22Rv1 (cell line): ENCODE measurements at regions not wholly inside any gene's neighbourhood (a gene's known extent, or its start where the extent isn't known, plus 50 kb on each side); places are given as distances from the start of the nearest gene placed in this dataset.

Experiments used
- H3K27ac ChIP-seq: fragments of 450-650 bp; 2 replicates; pipeline ENCODE4 v1.5.1; 2017
- ZFX ChIP-seq: fragments of 450-650 bp; IDR thresholded peaks from 2 replicates; pipeline ENCODE4 v1.6.1; 2017; ENCODE audit warnings: antibody characterized with exemption, borderline replicate concordance
- TF ChIP-seq, protein P1 (sequence below): fragments of 450-650 bp; IDR thresholded peaks from 2 replicates; pipeline ENCODE4 v1.5.1; 2017; ENCODE audit warnings: mild to moderate bottlenecking

GRCh38 chr11:127445476-127445875 lies 444.9 kb upstream of the KIRREL3 start:
- no peak for TF ChIP-seq ZFX
- TF ChIP-seq, protein P1, sequence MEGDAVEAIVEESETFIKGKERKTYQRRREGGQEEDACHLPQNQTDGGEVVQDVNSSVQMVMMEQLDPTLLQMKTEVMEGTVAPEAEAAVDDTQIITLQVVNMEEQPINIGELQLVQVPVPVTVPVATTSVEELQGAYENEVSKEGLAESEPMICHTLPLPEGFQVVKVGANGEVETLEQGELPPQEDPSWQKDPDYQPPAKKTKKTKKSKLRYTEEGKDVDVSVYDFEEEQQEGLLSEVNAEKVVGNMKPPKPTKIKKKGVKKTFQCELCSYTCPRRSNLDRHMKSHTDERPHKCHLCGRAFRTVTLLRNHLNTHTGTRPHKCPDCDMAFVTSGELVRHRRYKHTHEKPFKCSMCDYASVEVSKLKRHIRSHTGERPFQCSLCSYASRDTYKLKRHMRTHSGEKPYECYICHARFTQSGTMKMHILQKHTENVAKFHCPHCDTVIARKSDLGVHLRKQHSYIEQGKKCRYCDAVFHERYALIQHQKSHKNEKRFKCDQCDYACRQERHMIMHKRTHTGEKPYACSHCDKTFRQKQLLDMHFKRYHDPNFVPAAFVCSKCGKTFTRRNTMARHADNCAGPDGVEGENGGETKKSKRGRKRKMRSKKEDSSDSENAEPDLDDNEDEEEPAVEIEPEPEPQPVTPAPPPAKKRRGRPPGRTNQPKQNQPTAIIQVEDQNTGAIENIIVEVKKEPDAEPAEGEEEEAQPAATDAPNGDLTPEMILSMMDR, result no peak
- H3K27ac ChIP-seq, result no peak overlapping the region

DNA sequence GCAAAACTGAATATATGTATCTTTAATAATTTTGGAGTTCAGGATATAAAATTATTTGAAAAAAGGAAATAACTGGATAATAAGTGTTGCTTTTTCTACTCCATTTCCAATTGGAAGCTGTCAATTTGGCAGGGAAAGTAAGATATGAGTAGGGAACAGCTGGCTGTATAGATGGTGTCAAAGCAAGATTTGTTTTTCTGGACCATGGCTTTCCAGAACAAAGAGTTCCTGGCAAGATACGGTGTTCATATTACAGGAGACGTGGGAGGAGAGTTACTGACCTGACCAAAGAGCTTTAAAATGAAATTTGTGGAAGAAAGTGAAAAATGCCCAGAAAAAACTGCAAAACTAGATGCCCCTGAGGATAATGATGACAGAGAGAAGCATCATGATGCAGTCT lies 442.7 kb upstream of the KIRREL3 start:
- no peak for TF ChIP-seq ZFX
- TF ChIP-seq, protein P1, result no peak

DNA sequence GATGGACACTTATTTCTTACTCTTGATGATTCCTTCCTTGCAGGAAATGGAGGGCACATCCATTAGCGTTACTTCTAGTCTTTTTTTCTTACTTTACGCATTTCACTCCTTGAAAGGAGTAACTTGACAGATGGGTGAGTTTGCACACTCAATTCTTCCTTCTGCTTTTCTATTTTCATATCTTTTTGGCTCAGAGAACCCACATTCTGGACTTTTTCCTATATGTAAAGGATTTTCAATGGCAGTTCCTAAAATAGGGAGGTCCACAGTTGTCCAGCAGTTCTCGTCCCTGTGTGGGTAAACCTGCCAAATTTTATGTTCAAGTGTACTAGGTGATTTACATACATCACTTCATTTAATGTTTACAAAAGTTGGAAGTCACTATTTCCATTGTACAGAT lies 440.0 kb upstream of the KIRREL3 start:
- H3K27ac ChIP-seq, result no peak overlapping the region
- TF ChIP-seq, protein P1, result no peak
- no peak for TF ChIP-seq ZFX

More for the DNA sequence above, 442.7 kb upstream of the KIRREL3 start:
- no peak overlapping the region for H3K27ac ChIP-seq

DNA sequence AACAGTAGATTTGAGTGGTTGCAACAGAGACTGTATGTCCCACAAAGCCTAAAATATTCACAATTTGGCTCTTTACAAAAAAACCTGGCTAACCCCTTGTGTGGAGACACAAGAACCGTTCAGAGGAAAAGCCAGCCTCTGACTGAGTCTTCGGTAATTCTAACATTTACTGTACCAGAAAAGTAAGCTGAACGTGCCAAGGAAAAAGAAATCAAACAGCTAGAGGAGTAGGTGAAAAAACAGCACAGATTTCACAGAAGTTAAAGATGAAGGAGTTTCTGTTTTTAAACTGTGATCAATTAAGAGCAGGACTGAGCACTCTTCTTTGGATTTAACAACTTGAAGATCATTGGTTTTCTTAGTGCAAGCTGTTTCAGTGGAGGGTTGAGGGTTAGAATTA lies 424.7 kb upstream of the KIRREL3 start:
- H3K27ac ChIP-seq, result no peak overlapping the region
- no peak for TF ChIP-seq ZFX
- TF ChIP-seq, protein P1, result no peak

DNA sequence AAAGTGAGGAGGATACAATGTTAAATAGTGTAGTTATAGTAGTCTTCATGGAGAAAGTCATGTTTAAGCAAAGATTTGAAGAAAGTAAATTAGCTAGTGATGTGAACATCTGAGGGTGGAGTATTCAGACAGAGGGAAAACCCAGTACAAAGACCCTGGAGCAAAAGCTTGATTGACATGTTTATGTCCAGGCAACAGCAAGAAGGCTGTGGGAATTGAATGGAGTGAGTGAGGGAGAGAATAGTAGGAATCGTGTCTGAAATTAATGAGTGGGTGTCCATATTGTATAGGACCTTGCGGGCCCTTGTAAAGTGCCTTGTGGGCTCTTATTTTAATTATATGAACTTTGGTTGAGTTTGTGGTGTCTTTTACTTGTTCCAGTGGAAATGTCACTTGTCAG lies 424.1 kb upstream of the KIRREL3 start:
- no peak for TF ChIP-seq ZFX
- TF ChIP-seq, protein P1, result no peak
- H3K27ac ChIP-seq, result no peak overlapping the region

DNA sequence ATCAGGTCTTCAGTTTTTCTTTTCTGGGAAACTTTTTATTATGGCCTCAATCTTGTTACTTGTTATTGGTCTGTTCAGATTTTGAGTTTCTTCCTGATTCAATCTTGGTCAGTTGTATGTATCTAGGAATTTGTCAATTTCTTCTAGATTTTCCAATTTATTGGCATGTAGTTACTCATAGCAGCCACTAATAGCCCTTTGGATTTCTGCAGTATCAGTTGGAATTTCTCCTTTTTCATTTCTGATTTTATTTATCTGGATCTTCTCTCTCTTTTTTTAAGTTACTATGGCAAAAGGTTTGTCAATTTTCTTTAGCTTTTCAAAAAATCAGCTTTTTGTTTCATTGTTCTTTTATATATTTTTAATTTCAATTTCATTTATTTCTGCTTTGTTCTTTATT lies 419.6 kb upstream of the KIRREL3 start:
- TF ChIP-seq, protein P1, result no peak
- TF ChIP-seq ZFX, result no peak

DNA sequence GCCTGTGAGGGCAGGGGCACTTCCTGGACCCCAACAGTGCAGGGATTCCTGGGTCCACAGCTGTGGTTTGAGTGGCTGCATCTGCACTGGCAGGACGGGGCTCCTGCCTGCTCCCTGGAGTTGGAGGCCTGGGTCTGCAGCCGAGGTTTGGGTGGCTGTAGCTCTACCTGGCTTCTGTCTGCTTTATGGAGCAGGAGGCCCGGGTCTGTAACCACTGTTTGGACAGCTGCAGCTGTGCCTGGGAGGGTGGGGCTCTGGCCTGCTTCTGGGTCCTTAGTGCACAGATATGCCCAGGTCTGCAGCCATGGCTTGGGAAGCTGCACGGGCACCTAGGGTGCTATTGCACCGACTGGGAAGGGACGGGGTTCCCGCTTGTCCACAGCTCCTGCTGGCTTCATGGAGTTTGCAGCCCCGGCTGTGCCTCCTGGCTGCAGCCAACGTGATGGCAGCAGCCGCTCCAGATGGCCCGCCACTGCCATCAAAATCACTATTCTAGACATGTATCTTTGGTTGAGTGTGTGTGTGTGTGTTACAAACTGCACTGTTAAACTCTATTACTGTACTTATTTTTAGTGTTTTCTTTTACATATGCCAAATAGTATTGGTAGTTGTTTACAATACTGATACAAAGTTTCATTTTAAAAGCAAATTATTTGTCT lies 412.3 kb upstream of the KIRREL3 start:
- H3K27ac ChIP-seq, result no peak overlapping the region
- TF ChIP-seq, protein P1, result no peak
- no peak for TF ChIP-seq ZFX

More for the DNA sequence above, 419.6 kb upstream of the KIRREL3 start:
- no peak overlapping the region for H3K27ac ChIP-seq
